Prostate gland (tissue), 2 donors: ENCODE measurements at regions not wholly inside any gene's neighbourhood (a gene's known extent, or its start where the extent isn't known, plus 50 kb on each side); places are given as distances from the start of the nearest gene placed in this dataset.

ENCODE experiments used
- POLR2A ChIP-seq: fragments of 450-650 bp; IDR thresholded peaks from one replicate; pipeline ENCODE4 v1.6.1; 2016; ENCODE audit warnings: antibody characterized with exemption, mild to moderate bottlenecking
- POLR2AphosphoS5 ChIP-seq: sonication (generic); formaldehyde crosslinking; IDR thresholded peaks from one replicate; pipeline ENCODE4 v1.6.1; 2017; ENCODE audit warnings: antibody characterized with exemption
- TF ChIP-seq, protein P1 (sequence below), 4 experiments: fragments of 200-600 bp in 2 of 4; fragments of 450-650 bp in 2 of 4; sonication (generic) in 2 of 4; IDR thresholded peaks; 1 replicate in 3 of 4; 2 replicates in 1 of 4; pipeline ENCODE4 v1.5.1; 2016 to 2019; ENCODE audit warnings: antibody characterized with exemption in 4 of 4, mild to moderate bottlenecking in 2 of 4, moderate library complexity in 2 of 4

DNA sequence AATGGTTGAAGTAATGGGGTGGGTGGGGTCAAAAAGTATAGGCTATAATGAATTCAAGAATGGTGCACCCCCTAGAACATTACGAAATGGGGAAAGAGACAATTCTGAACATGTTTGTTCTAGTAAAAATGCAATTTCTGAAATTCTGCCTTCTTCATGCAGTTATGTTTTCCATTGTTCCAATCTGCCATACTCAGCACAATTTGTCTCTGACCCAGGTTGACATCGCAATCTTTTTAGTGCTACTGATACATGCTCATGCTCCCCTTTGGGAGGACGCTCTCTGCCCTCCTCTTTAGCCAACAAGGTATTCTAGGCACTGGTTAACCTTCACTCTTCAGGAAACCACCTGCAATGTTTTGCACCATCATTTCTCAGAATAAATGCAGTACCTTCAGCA is 1303.9 kb upstream of the PIK3C3 start:
- TF ChIP-seq, protein P1, sequence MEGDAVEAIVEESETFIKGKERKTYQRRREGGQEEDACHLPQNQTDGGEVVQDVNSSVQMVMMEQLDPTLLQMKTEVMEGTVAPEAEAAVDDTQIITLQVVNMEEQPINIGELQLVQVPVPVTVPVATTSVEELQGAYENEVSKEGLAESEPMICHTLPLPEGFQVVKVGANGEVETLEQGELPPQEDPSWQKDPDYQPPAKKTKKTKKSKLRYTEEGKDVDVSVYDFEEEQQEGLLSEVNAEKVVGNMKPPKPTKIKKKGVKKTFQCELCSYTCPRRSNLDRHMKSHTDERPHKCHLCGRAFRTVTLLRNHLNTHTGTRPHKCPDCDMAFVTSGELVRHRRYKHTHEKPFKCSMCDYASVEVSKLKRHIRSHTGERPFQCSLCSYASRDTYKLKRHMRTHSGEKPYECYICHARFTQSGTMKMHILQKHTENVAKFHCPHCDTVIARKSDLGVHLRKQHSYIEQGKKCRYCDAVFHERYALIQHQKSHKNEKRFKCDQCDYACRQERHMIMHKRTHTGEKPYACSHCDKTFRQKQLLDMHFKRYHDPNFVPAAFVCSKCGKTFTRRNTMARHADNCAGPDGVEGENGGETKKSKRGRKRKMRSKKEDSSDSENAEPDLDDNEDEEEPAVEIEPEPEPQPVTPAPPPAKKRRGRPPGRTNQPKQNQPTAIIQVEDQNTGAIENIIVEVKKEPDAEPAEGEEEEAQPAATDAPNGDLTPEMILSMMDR (IDR thresholded peaks at IDR 0.05) = no peak
- no peak for TF ChIP-seq POLR2A
- TF ChIP-seq POLR2AphosphoS5 = no peak
